Left lung (tissue), 4 donors: ENCODE measurements at regions not wholly inside any gene's neighbourhood (a gene's known extent, or its start where the extent isn't known, plus 50 kb on each side); places are given as distances from the start of the nearest gene placed in this dataset.
A peak's percentile ranks its signal among the peaks of the same experiment; 100 is the strongest.

Experiments used
- ATAC-seq: fragments of 200-7000 bp; cut with Tn5 transposase; one replicate; pipeline ENCODE4 v1.9.1; 2020; ENCODE audit warnings: moderate library complexity
- DNase-seq, 4 donors: peaks; one replicate each; pipeline ENCODE4 v3.0.0-alpha.2; 2013 to 2020
- H3K27ac ChIP-seq, 2 donors: fragments of 200-600 bp; sonication (generic) in 1 of 2; one replicate each; pipeline versions ENCODE4 v1.5.0 to v1.8.0; 2020 to 2021
- H3K27me3 ChIP-seq, 2 donors: fragments of 200-600 bp; sonication (generic) in 1 of 2; one replicate each; pipeline versions ENCODE4 v1.5.0 to v1.8.0; 2020 to 2021
- H3K36me3 ChIP-seq, 2 donors: fragments of 200-600 bp; sonication (generic) in 1 of 2; one replicate each; pipeline versions ENCODE4 v1.5.0 to v1.8.0; 2020 to 2021
- H3K4me1 ChIP-seq, 2 donors: fragments of 200-600 bp; one replicate each; pipeline ENCODE4 v1.8.0; 2021
- H3K4me3 ChIP-seq, 2 donors: fragments of 200-600 bp; sonication (generic) in 1 of 2; one replicate each; pipeline versions ENCODE4 v1.5.0 to v1.8.0; 2020 to 2021; ENCODE audit warnings: mild to moderate bottlenecking in 1 of 2
- H3K9me3 ChIP-seq, 2 donors: fragments of 200-600 bp; sonication (generic) in 1 of 2; one replicate each; pipeline versions ENCODE4 v1.5.0 to v1.8.0; 2020 to 2021
- intact Hi-C, 2 donors: fragments of 100-400 bp; cut with DNase I; formaldehyde crosslinking; loops; one replicate each; pipeline versions ENCODE4 v1.11.2 to v1.14.2; 2022
- TF ChIP-seq, protein P1 (sequence below), 2 donors: fragments of 200-600 bp; sonication (generic) in 1 of 2; IDR thresholded peaks; one replicate each; pipeline versions ENCODE4 v1.5.0 to v1.8.0; 2021; ENCODE audit warnings: antibody characterized with exemption in 2 of 2
- donor health status: DM: no; HTN: yes; CAD: no.
- donor health status: DM: no; HTN: no; CAD: no.

DNA sequence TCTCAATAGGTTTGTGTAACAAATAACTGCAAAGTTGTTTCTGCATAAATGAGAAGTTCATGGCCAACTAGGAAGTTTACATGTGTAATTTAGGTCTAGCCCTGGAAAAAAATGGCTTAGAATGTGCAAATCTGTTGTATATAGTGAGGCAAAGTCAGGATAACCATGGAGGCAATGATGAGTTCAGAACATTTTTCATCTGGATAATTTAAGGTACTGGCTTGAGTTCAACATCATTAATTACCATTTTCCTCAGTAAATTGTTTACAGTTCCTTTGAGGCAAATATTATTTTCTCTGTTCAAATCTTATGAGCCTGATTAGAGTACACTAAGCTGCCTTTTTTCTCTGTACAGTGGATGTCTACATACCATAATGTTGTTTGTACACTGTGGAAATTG, 1259.0 kb upstream of the NUDT12 start:
- intact Hi-C loops, result no loop called here
- no peak overlapping the region for H3K4me3 ChIP-seq
- ATAC-seq (no peak), DNase-seq (peak in 2 of 4 donors; percentile 10 to 14)
- no peaks in the 10 kb centered on the region for H3K36me3 ChIP-seq
- TF ChIP-seq, protein P1, sequence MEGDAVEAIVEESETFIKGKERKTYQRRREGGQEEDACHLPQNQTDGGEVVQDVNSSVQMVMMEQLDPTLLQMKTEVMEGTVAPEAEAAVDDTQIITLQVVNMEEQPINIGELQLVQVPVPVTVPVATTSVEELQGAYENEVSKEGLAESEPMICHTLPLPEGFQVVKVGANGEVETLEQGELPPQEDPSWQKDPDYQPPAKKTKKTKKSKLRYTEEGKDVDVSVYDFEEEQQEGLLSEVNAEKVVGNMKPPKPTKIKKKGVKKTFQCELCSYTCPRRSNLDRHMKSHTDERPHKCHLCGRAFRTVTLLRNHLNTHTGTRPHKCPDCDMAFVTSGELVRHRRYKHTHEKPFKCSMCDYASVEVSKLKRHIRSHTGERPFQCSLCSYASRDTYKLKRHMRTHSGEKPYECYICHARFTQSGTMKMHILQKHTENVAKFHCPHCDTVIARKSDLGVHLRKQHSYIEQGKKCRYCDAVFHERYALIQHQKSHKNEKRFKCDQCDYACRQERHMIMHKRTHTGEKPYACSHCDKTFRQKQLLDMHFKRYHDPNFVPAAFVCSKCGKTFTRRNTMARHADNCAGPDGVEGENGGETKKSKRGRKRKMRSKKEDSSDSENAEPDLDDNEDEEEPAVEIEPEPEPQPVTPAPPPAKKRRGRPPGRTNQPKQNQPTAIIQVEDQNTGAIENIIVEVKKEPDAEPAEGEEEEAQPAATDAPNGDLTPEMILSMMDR (IDR thresholded peaks at IDR 0.05), result no peak
- H3K9me3 ChIP-seq, result no peaks in the 10 kb centered on the region
- no peak overlapping the region for H3K27ac ChIP-seq
- H3K4me1 ChIP-seq, result no peaks in the 10 kb centered on the region
- H3K27me3 ChIP-seq, result no peaks in the 10 kb centered on the region

DNA sequence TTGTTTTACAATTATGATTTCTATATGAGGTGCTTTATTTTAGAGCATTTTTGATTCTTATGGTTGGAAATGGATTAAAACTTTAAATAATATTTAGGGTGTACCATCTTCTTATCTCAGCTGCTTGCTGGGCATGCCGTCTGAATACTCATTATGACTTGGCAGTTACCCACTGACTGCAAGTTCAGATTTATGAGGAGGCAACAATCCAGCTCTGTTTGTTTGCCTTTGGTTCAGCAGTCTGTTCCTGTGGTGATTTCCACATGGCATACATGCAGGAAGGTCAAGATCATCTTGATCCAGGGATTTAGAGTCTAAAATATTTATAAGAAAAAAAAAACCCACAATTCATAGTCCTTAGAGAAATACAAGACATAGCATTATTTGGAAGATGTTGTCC, 1254.5 kb upstream of the NUDT12 start:
- no peak overlapping the region for H3K4me3 ChIP-seq
- H3K4me1 ChIP-seq, result no peaks in the 10 kb centered on the region
- no peaks in the 10 kb centered on the region for H3K9me3 ChIP-seq
- no peaks in the 10 kb centered on the region for H3K36me3 ChIP-seq
- no peak overlapping the region for H3K27ac ChIP-seq
- TF ChIP-seq, protein P1 (IDR thresholded peaks at IDR 0.05), result no peak
- H3K27me3 ChIP-seq, result no peaks in the 10 kb centered on the region
- DNase-seq (no peak), ATAC-seq (no peak)
- intact Hi-C loops, result no loop called here

- TF ChIP-seq, protein P1 (IDR thresholded peaks at IDR 0.05), result no peak
- ATAC-seq (no peak), DNase-seq (no peak)
- Histone ChIP-seq H3K4me3 (no peak overlapping the region), H3K27ac (no peak overlapping the region), H3K4me1 (no peaks in the 10 kb centered on the region), H3K36me3 (no peaks in the 10 kb centered on the region), H3K9me3 (no peaks in the 10 kb centered on the region), H3K27me3 (no peaks in the 10 kb centered on the region)
- intact Hi-C loops, result no loop called here
Observed at GRCh38 chr5:104815212-104815611, 1252.6 kb upstream of the NUDT12 start.

GRCh38 chr5:104800440-104801048, 1238.0 kb upstream of the NUDT12 start:
- Histone ChIP-seq H3K9me3 (peaks cover 0 to 3% of the 10 kb centered on the region in 2 donors), H3K4me1 (no peaks in the 10 kb centered on the region), H3K36me3 (no peaks in the 10 kb centered on the region), H3K4me3 (no peak overlapping the region), H3K27me3 (no peaks in the 10 kb centered on the region), H3K27ac (no peak overlapping the region)
- intact Hi-C loops, result no loop called here
- TF ChIP-seq, protein P1 (IDR thresholded peaks at IDR 0.05), result no peak
- DNase-seq (no peak), ATAC-seq (no peak)

DNA sequence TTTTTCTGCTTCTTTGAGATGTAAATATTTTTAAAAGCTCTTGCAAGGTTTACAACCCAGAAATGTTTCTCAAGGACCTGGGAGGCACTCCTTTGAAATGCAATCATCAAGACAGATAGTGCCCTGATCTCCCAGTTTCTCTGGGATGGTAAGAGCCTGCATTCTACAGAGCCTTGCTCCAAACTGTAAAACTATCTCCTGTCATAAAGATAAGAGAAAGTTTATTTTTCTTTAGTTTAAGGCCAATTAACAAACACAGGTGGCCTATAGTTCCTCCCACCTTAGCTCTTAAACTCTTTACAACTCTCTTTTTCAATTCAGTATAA, 1231.1 kb upstream of the NUDT12 start:
- DNase-seq, result peak in 1 of 4 donors; percentile 19
- intact Hi-C loops, result no loop called here
- ATAC-seq, result peak; percentile 33
- H3K9me3 ChIP-seq, result no peaks in the 10 kb centered on the region
- TF ChIP-seq, protein P1 (IDR thresholded peaks at IDR 0.05), result no peak
- no peaks in the 10 kb centered on the region for H3K27me3 ChIP-seq
- no peak overlapping the region for H3K27ac ChIP-seq
- H3K36me3 ChIP-seq, result no peaks in the 10 kb centered on the region
- no peak overlapping the region for H3K4me3 ChIP-seq
- H3K4me1 ChIP-seq, result no peaks in the 10 kb centered on the region
